GM12878 (cell line): ENCODE measurements at regions not wholly inside any gene's neighbourhood (a gene's known extent, or its start where the extent isn't known, plus 50 kb on each side); places are given as distances from the start of the nearest gene placed in this dataset.

Experiments
- ATAC-seq: fragments of 200-7000 bp; cut with Tn5 transposase; 3 replicates; pipeline ENCODE4 v1.9.1; 2020; ENCODE audit warnings: mild to moderate bottlenecking, moderate library complexity
- BruUV-seq: library from RNA; stranded (reverse); fragments of 400-500 nt; replicated peaks from 2 replicates; lab custom pipeline; 2021; lab: Mats Ljungman, UMichigan
- CTCF ChIA-PET: fragments of 300-600 bp; sonication (Branson Sonifier 250); formaldehyde crosslinking; extraction: SDS; loops from one replicate; lab custom pipeline; 2021; ENCODE audit warnings: inconsistent platforms; lab: Yijun Ruan, JAX
- POLR2A ChIA-PET: fragments of 350-600 bp; formaldehyde crosslinking; extraction: SDS; loops from one replicate; lab custom pipeline; 2021; ENCODE audit warnings: inconsistent platforms; lab: Charles Lee
- RAD21 ChIA-PET: fragments of 300-600 bp; sonication (Branson Sonifier 250); formaldehyde crosslinking; loops from one replicate; lab custom pipeline; 2023; ENCODE audit warnings: antibody characterized with exemption; ENCODE audit not compliant: unreplicated experiment; lab: Charles Lee
- SMC1A ChIA-PET: fragments of 300-600 bp; sonication (Branson Sonifier 250); formaldehyde crosslinking; loops from one replicate; lab custom pipeline; 2023; ENCODE audit not compliant: unreplicated experiment, uncharacterized antibody; lab: Charles Lee
- DNase-seq: peaks from one replicate; pipeline ENCODE4 v3.0.0-alpha.2; 2011; ENCODE audit warnings: low read depth, low spot score
- FAIRE-seq: peaks from 3 replicates; lab custom pipeline; 2011; peaks lifted over from hg19 to GRCh38; lab: Jason Lieb, UNC
- H2AFZ ChIP-seq: 2 replicates; pipeline ENCODE4 v1.6.0; 2011; ENCODE audit warnings: low read depth, low read length, control low read depth; ENCODE audit not compliant: control insufficient read depth
- H3K27ac ChIP-seq: 2 replicates; pipeline ENCODE4 v1.5.1; 2011; ENCODE audit warnings: control low read depth; ENCODE audit not compliant: control insufficient read depth, insufficient read depth
- H3K27me3 ChIP-seq, 2 experiments: replicated peaks in 1 of 2; 2 replicates each; pipeline versions ENCODE4 v1.6.0 to v1.6.1; 2011; ENCODE audit warnings: low read length in 1 of 2; ENCODE audit not compliant: control insufficient read depth in 2 of 2, insufficient read depth in 2 of 2
- H3K36me3 ChIP-seq, 2 experiments: 2 replicates each; pipeline ENCODE4 v1.5.1; 2011; ENCODE audit warnings: low read length in 1 of 2; ENCODE audit not compliant: control insufficient read depth in 2 of 2, insufficient read depth in 2 of 2
- H3K4me1 ChIP-seq: 2 replicates; pipeline ENCODE4 v1.6.1; 2011; ENCODE audit warnings: mild to moderate bottlenecking, low read length, moderate library complexity, mixed read lengths; ENCODE audit not compliant: control insufficient read depth, insufficient read depth
- H3K4me2 ChIP-seq: 2 replicates; pipeline ENCODE4 v1.6.0; 2011; ENCODE audit warnings: control low read depth; ENCODE audit not compliant: control insufficient read depth, insufficient read depth
- H3K4me3 ChIP-seq: fragments of 200-600 bp; sonication (generic); 2 replicates; pipeline ENCODE4 v1.5.1; 2016
- H3K79me2 ChIP-seq: 2 replicates; pipeline ENCODE4 v1.6.0; 2011; ENCODE audit warnings: low read length; ENCODE audit not compliant: control insufficient read depth, insufficient read depth
- H3K9ac ChIP-seq: 2 replicates; pipeline ENCODE4 v1.8.0; 2011; ENCODE audit warnings: low read length, control low read depth, mixed read lengths; ENCODE audit not compliant: control insufficient read depth, insufficient read depth
- H3K9me3 ChIP-seq: replicated peaks from 3 replicates; pipeline ENCODE4 v1.5.1; 2011; ENCODE audit warnings: mild to moderate bottlenecking, low read length; ENCODE audit not compliant: control insufficient read depth, insufficient read depth
- H4K20me1 ChIP-seq: 2 replicates; pipeline ENCODE4 v1.6.0; 2011; ENCODE audit not compliant: control insufficient read depth, insufficient read depth
- BCLAF1 ChIP-seq: fragments of 450-650 bp; IDR thresholded peaks from 2 replicates; pipeline ENCODE4 v1.6.1; 2017; ENCODE audit warnings: antibody characterized with exemption, mild to moderate bottlenecking, moderate library complexity
- CREB1 ChIP-seq: IDR thresholded peaks from 2 replicates; pipeline ENCODE4 v1.6.1; 2012; ENCODE audit warnings: low read depth, mild to moderate bottlenecking, inconsistent platforms
- DPF2 ChIP-seq: fragments of 450-650 bp; IDR thresholded peaks from 2 replicates; pipeline ENCODE4 v1.6.1; 2017; ENCODE audit warnings: mild to moderate bottlenecking
- EED ChIP-seq: sonication (generic); IDR thresholded peaks from 2 replicates; pipeline ENCODE4 v1.6.1; 2016; ENCODE audit warnings: antibody characterized with exemption, low read depth
- FOS ChIP-seq: IDR thresholded peaks from 3 replicates; pipeline ENCODE4 v1.6.1; 2011; ENCODE audit warnings: borderline replicate concordance; ENCODE audit not compliant: insufficient read length; ENCODE audit errors: extremely low read depth
- GATAD2B ChIP-seq: fragments of 450-650 bp; conservative IDR thresholded peaks from 2 replicates; pipeline ENCODE4 v1.6.1; 2017; ENCODE audit warnings: low read depth, mild to moderate bottlenecking, moderate library complexity
- SIX5 ChIP-seq: IDR thresholded peaks from 2 replicates; pipeline ENCODE4 v1.6.1; 2011; ENCODE audit warnings: mild to moderate bottlenecking, low read depth, low read length, moderate library complexity; ENCODE audit not compliant: severe bottlenecking
- STAT3 ChIP-seq: IDR thresholded peaks from 2 replicates; pipeline ENCODE4 v1.6.1; 2011; ENCODE audit warnings: low read depth, low read length, improper control_type of control experiment
- SUPT20H ChIP-seq: IDR thresholded peaks from 2 replicates; pipeline ENCODE4 v1.6.1; 2011; ENCODE audit warnings: low read depth, mild to moderate bottlenecking, low read length, moderate library complexity, borderline replicate concordance; ENCODE audit not compliant: control insufficient read depth
- TCF3 ChIP-seq: IDR thresholded peaks from 2 replicates; pipeline ENCODE4 v1.6.1; 2012; ENCODE audit warnings: low read depth, mild to moderate bottlenecking, low read length, borderline replicate concordance; ENCODE audit not compliant: insufficient read depth
- USF2 ChIP-seq: IDR thresholded peaks from 2 replicates; pipeline ENCODE4 v1.6.1; 2011; ENCODE audit warnings: low read depth, low read length, improper control_type of control experiment, borderline replicate concordance
- YY1 ChIP-seq: IDR thresholded peaks from 2 replicates; pipeline ENCODE4 v1.6.1; 2011; ENCODE audit warnings: low read depth, mild to moderate bottlenecking, low read length
- ZNF217 ChIP-seq: fragments of 450-650 bp; IDR thresholded peaks from 2 replicates; pipeline ENCODE4 v1.6.1; 2017; ENCODE audit warnings: antibody characterized with exemption, mild to moderate bottlenecking
- ZNF274 ChIP-seq: IDR thresholded peaks from one replicate; pipeline ENCODE4 v1.8.0; 2011; ENCODE audit not compliant: insufficient read length, insufficient read depth
- ZZZ3 ChIP-seq: IDR thresholded peaks from 2 replicates; pipeline ENCODE4 v1.6.1; 2011; ENCODE audit warnings: low read depth; ENCODE audit not compliant: control insufficient read depth, insufficient read length
- WGBS: methylation state at CpG from one replicate; pipeline ENCODE4 v1.1.6; 2016; ENCODE audit warnings: low lambda C conversion rate; ENCODE audit not compliant: insufficient replicate concordance, insufficient coverage; ENCODE audit errors: missing lambda C conversion rate; 5-methylcytosine and 5-hydroxymethylcytosine counted together
- in situ Hi-C: fragments of 300-500 bp; cut with MboI; formaldehyde crosslinking; loops from 9 replicates; pipeline ENCODE4 v1.14.3; 2018; ENCODE audit warnings: mixed read lengths
- intact Hi-C: fragments of 100-400 bp; cut with micrococcal nuclease; formaldehyde crosslinking; loops from one replicate; pipeline ENCODE4 v1.14.2; 2022; ENCODE audit not compliant: unreplicated experiment

GRCh38 chr3:132248490-132248889, 68.7 kb upstream of the ACP3 start:
- ChIA-PET CTCF (interaction anchor here (1.4 to 5.6 kb wide), 2 partner anchors 94 to 102 kb away, joined by 3 to 38 read pairs; no protein-coding TSS in a partner anchor), RAD21 (interaction anchor here (1.2 kb wide), 1 partner anchor 9 kb away, joined by 6 read pairs; no protein-coding TSS in a partner anchor), POLR2A (no interaction called here), SMC1A (no interaction called here)
- DNase-seq (no peak), FAIRE-seq (peak; percentile 13), ATAC-seq (no peak)
- Histone ChIP-seq H3K79me2 (no peaks in the 10 kb centered on the region), H3K27ac (no peak overlapping the region), H2AFZ (no peak overlapping the region), H3K27me3 (peaks cover 0 to 4% of the 10 kb centered on the region in 2 experiments; a peak in 2 of 4 replicates), H3K9ac (no peak overlapping the region), H3K4me2 (no peak overlapping the region), H3K9me3 (no peaks in the 10 kb centered on the region), H3K36me3 (no peaks in the 10 kb centered on the region), H3K4me1 (no peaks in the 10 kb centered on the region), H3K4me3 (no peak overlapping the region), H4K20me1 (no peaks in the 10 kb centered on the region)
- in situ Hi-C loops = no loop called here
- no peak for TF ChIP-seq STAT3
- TF ChIP-seq DPF2 = no peak
- no peak for TF ChIP-seq ZNF217
- TF ChIP-seq ZZZ3 = no peak
- TF ChIP-seq FOS = no peak
- TF ChIP-seq ZNF274 = no peak
- no peak for TF ChIP-seq YY1
- no peak for TF ChIP-seq EED
- TF ChIP-seq USF2 = no peak
- TF ChIP-seq SUPT20H = no peak
- no peak for TF ChIP-seq BCLAF1
- no peak for TF ChIP-seq GATAD2B
- TF ChIP-seq CREB1 = no peak
- no peak for TF ChIP-seq SIX5
- TF ChIP-seq TCF3 = no peak
- intact Hi-C loops = no loop called here
- no TSS peak for BruUV-seq
- WGBS = 48% methylated on average over 1 of the region's 1 CpG
